ENCODE measurements at regions not wholly inside any gene's neighbourhood (a gene's known extent, or its start where the extent isn't known, plus 50 kb on each side); places are given as distances from the start of the nearest gene placed in this dataset.

GRCh38 chr3:187963003-187963676 is 190.8 kb upstream of the LPP start:
- Histone ChIP-seq H3K27me3 (ENCODE audit: control insufficient read depth, insufficient read depth, low read length) (no peaks in the 10 kb centered on the region), H3K4me3 (ENCODE audit: low read length) (no peak overlapping the region), H3K9me3 (ENCODE audit: control insufficient read depth, low read depth, low read length) (no peaks in the 10 kb centered on the region), H3K4me1 (ENCODE audit: control insufficient read depth, insufficient read depth, low read length) (peaks cover 5% of the 10 kb centered on the region), H3K36me3 (ENCODE audit: control insufficient read depth, insufficient read depth, low read length) (no peaks in the 10 kb centered on the region), H3K27ac (ENCODE audit: low read length) (no peak overlapping the region)
- WGBS (ENCODE audit: insufficient coverage, low lambda C conversion rate): no CpG with 5 or more reads among the region's 5 CpGs
- DNase-seq: no peak

GRCh38 chr3:187963677-187964385 is 190.1 kb upstream of the LPP start:
- DNase-seq: no peak
- Histone ChIP-seq H3K4me1 (ENCODE audit: control insufficient read depth, insufficient read depth, low read length) (peaks cover 10% of the 10 kb centered on the region), H3K27ac (ENCODE audit: low read length) (no peak overlapping the region), H3K9me3 (ENCODE audit: control insufficient read depth, low read depth, low read length) (no peaks in the 10 kb centered on the region), H3K4me3 (ENCODE audit: low read length) (no peak overlapping the region), H3K27me3 (ENCODE audit: control insufficient read depth, insufficient read depth, low read length) (no peaks in the 10 kb centered on the region), H3K36me3 (ENCODE audit: control insufficient read depth, insufficient read depth, low read length) (no peaks in the 10 kb centered on the region)
- no CpG with 5 or more reads among the region's 3 CpGs for WGBS (ENCODE audit: insufficient coverage, low lambda C conversion rate)

GRCh38 chr3:187964760-187965159 is 189.2 kb upstream of the LPP start:
- Histone ChIP-seq H3K27me3 (ENCODE audit: control insufficient read depth, insufficient read depth, low read length) (no peaks in the 10 kb centered on the region), H3K9me3 (ENCODE audit: control insufficient read depth, low read depth, low read length) (no peaks in the 10 kb centered on the region), H3K4me1 (ENCODE audit: control insufficient read depth, insufficient read depth, low read length) (peaks cover 14% of the 10 kb centered on the region), H3K36me3 (ENCODE audit: control insufficient read depth, insufficient read depth, low read length) (no peaks in the 10 kb centered on the region), H3K27ac (ENCODE audit: low read length) (no peak overlapping the region), H3K4me3 (ENCODE audit: low read length) (no peak overlapping the region)
- 20% methylated on average over 1 of the region's 2 CpGs for WGBS (ENCODE audit: insufficient coverage, low lambda C conversion rate)
- DNase-seq: no peak

- WGBS (ENCODE audit: insufficient coverage, low lambda C conversion rate): no CpG with 5 or more reads among the region's 4 CpGs
- H3K27ac ChIP-seq (ENCODE audit: low read length): no peak overlapping the region
These were observed 187.9 kb upstream of the LPP start for GRCh38 chr3:187966096-187966495.

GRCh38 chr3:187966636-187967406 is 187.1 kb upstream of the LPP start:
- Histone ChIP-seq H3K36me3 (ENCODE audit: control insufficient read depth, insufficient read depth, low read length) (no peaks in the 10 kb centered on the region), H3K4me3 (ENCODE audit: low read length) (no peak overlapping the region), H3K27ac (ENCODE audit: low read length) (no peak overlapping the region), H3K9me3 (ENCODE audit: control insufficient read depth, low read depth, low read length) (no peaks in the 10 kb centered on the region), H3K27me3 (ENCODE audit: control insufficient read depth, insufficient read depth, low read length) (no peaks in the 10 kb centered on the region), H3K4me1 (ENCODE audit: control insufficient read depth, insufficient read depth, low read length) (peaks cover 14% of the 10 kb centered on the region)
- DNase-seq: no peak
- WGBS (ENCODE audit: insufficient coverage, low lambda C conversion rate): 80% methylated on average over 1 of the region's 8 CpGs

More at GRCh38 chr3:187966096-187966495, 187.9 kb upstream of the LPP start:
- H3K9me3 ChIP-seq (ENCODE audit: control insufficient read depth, low read depth, low read length): no peaks in the 10 kb centered on the region
- no peak for DNase-seq
- H3K36me3 ChIP-seq (ENCODE audit: control insufficient read depth, insufficient read depth, low read length): no peaks in the 10 kb centered on the region
- no peak overlapping the region for H3K4me3 ChIP-seq (ENCODE audit: low read length)
- H3K27me3 ChIP-seq (ENCODE audit: control insufficient read depth, insufficient read depth, low read length): no peaks in the 10 kb centered on the region
- H3K4me1 ChIP-seq (ENCODE audit: control insufficient read depth, insufficient read depth, low read length): peaks cover 14% of the 10 kb centered on the region

- no peaks in the 10 kb centered on the region for H3K36me3 ChIP-seq (ENCODE audit: control insufficient read depth, insufficient read depth, low read length)
- DNase-seq: peak in 1 of 2 donors; percentile 45
- no peak overlapping the region for H3K4me3 ChIP-seq (ENCODE audit: low read length)
- H3K27me3 ChIP-seq (ENCODE audit: control insufficient read depth, insufficient read depth, low read length): no peaks in the 10 kb centered on the region
- H3K9me3 ChIP-seq (ENCODE audit: control insufficient read depth, low read depth, low read length): no peaks in the 10 kb centered on the region
- WGBS (ENCODE audit: insufficient coverage, low lambda C conversion rate): 83% methylated on average over 2 of the region's 5 CpGs
- peak overlapping the region; percentile 57 for H3K27ac ChIP-seq (ENCODE audit: low read length)
- H3K4me1 ChIP-seq (ENCODE audit: control insufficient read depth, insufficient read depth, low read length): peaks cover 14% of the 10 kb centered on the region
These were observed 186.0 kb upstream of the LPP start for GRCh38 chr3:187967993-187968392.

- DNase-seq: peak; percentile 71 to 87
- no peak overlapping the region for H3K4me3 ChIP-seq (ENCODE audit: low read length)
- no peaks in the 10 kb centered on the region for H3K36me3 ChIP-seq (ENCODE audit: control insufficient read depth, insufficient read depth, low read length)
- no peaks in the 10 kb centered on the region for H3K9me3 ChIP-seq (ENCODE audit: control insufficient read depth, low read depth, low read length)
- 40% methylated on average over 1 of the region's 2 CpGs for WGBS (ENCODE audit: insufficient coverage, low lambda C conversion rate)
- no peaks in the 10 kb centered on the region for H3K27me3 ChIP-seq (ENCODE audit: control insufficient read depth, insufficient read depth, low read length)
- peak overlapping the region; percentile 57 for H3K27ac ChIP-seq (ENCODE audit: low read length)
- H3K4me1 ChIP-seq (ENCODE audit: control insufficient read depth, insufficient read depth, low read length): peaks cover 14% of the 10 kb centered on the region
These were observed 184.9 kb upstream of the LPP start for GRCh38 chr3:187968883-187969580.

GRCh38 chr3:187969581-187969950 is 184.4 kb upstream of the LPP start:
- Histone ChIP-seq H3K4me1 (ENCODE audit: control insufficient read depth, insufficient read depth, low read length) (peaks cover 14% of the 10 kb centered on the region), H3K27ac (ENCODE audit: low read length) (peak overlapping the region; percentile 25), H3K27me3 (ENCODE audit: control insufficient read depth, insufficient read depth, low read length) (no peaks in the 10 kb centered on the region), H3K4me3 (ENCODE audit: low read length) (no peak overlapping the region), H3K36me3 (ENCODE audit: control insufficient read depth, insufficient read depth, low read length) (no peaks in the 10 kb centered on the region), H3K9me3 (ENCODE audit: control insufficient read depth, low read depth, low read length) (no peaks in the 10 kb centered on the region)
- DNase-seq: no peak
- WGBS (ENCODE audit: insufficient coverage, low lambda C conversion rate): no CpG with 5 or more reads among the region's 3 CpGs

- H3K36me3 ChIP-seq (ENCODE audit: control insufficient read depth, insufficient read depth, low read length): no peaks in the 10 kb centered on the region
- peaks cover 14% of the 10 kb centered on the region for H3K4me1 ChIP-seq (ENCODE audit: control insufficient read depth, insufficient read depth, low read length)
- H3K4me3 ChIP-seq (ENCODE audit: low read length): no peak overlapping the region
- H3K27me3 ChIP-seq (ENCODE audit: control insufficient read depth, insufficient read depth, low read length): no peaks in the 10 kb centered on the region
- H3K27ac ChIP-seq (ENCODE audit: low read length): no peak overlapping the region
- no peaks in the 10 kb centered on the region for H3K9me3 ChIP-seq (ENCODE audit: control insufficient read depth, low read depth, low read length)
- DNase-seq: no peak
These were observed 183.9 kb upstream of the LPP start for GRCh38 chr3:187970106-187970505.

- DNase-seq: no peak
- H3K4me3 ChIP-seq (ENCODE audit: low read length): no peak overlapping the region
- no peaks in the 10 kb centered on the region for H3K36me3 ChIP-seq (ENCODE audit: control insufficient read depth, insufficient read depth, low read length)
- H3K9me3 ChIP-seq (ENCODE audit: control insufficient read depth, low read depth, low read length): no peaks in the 10 kb centered on the region
- WGBS (ENCODE audit: insufficient coverage, low lambda C conversion rate): 40% methylated on average over 1 of the region's 4 CpGs
- H3K27me3 ChIP-seq (ENCODE audit: control insufficient read depth, insufficient read depth, low read length): no peaks in the 10 kb centered on the region
- H3K4me1 ChIP-seq (ENCODE audit: control insufficient read depth, insufficient read depth, low read length): peaks cover 12% of the 10 kb centered on the region
- H3K27ac ChIP-seq (ENCODE audit: low read length): no peak overlapping the region
These were observed 182.3 kb upstream of the LPP start for GRCh38 chr3:187971629-187972028.

Measured in large intestine (tissue), 3 donors.